ENCODE measurements at regions not wholly inside any gene's neighbourhood (a gene's known extent, or its start where the extent isn't known, plus 50 kb on each side); places are given as distances from the start of the nearest gene placed in this dataset.

GRCh38 chr12:60168441-60168840 lies 572.6 kb downstream of the SLC16A7 start:
- Histone ChIP-seq H3K9me3 (ENCODE audit: control insufficient read depth, insufficient read depth, low read length) (no peaks in the 10 kb centered on the region), H3K9ac (ENCODE audit: low read depth, low read length) (no peak overlapping the region), H3K27me3 (ENCODE audit: control insufficient read depth, insufficient read depth, low read length) (no peaks in the 10 kb centered on the region), H3K4me3 (ENCODE audit: low read depth, low read length) (no peak overlapping the region), H3K4me1 (ENCODE audit: control insufficient read depth, insufficient read depth, low read length) (no peaks in the 10 kb centered on the region), H3K27ac (ENCODE audit: low read depth, low read length) (no peak overlapping the region), H3K36me3 (ENCODE audit: control insufficient read depth, insufficient read depth, low read length) (no peaks in the 10 kb centered on the region)

- Histone ChIP-seq H3K27me3 (ENCODE audit: control insufficient read depth, insufficient read depth, low read length) (no peaks in the 10 kb centered on the region), H3K4me3 (ENCODE audit: low read depth, low read length) (no peak overlapping the region), H3K27ac (ENCODE audit: low read depth, low read length) (no peak overlapping the region), H3K9me3 (ENCODE audit: control insufficient read depth, insufficient read depth, low read length) (no peaks in the 10 kb centered on the region), H3K4me1 (ENCODE audit: control insufficient read depth, insufficient read depth, low read length) (no peaks in the 10 kb centered on the region), H3K36me3 (ENCODE audit: control insufficient read depth, insufficient read depth, low read length) (no peaks in the 10 kb centered on the region), H3K9ac (ENCODE audit: low read depth, low read length) (no peak overlapping the region)
Measured at GRCh38 chr12:60169904-60170303, 574.1 kb downstream of the SLC16A7 start.

GRCh38 chr12:60172266-60173211 lies 576.7 kb downstream of the SLC16A7 start:
- Histone ChIP-seq H3K9ac (ENCODE audit: low read depth, low read length) (no peak overlapping the region), H3K4me3 (ENCODE audit: low read depth, low read length) (no peak overlapping the region), H3K36me3 (ENCODE audit: control insufficient read depth, insufficient read depth, low read length) (no peaks in the 10 kb centered on the region), H3K27ac (ENCODE audit: low read depth, low read length) (no peak overlapping the region), H3K4me1 (ENCODE audit: control insufficient read depth, insufficient read depth, low read length) (no peaks in the 10 kb centered on the region), H3K27me3 (ENCODE audit: control insufficient read depth, insufficient read depth, low read length) (no peaks in the 10 kb centered on the region), H3K9me3 (ENCODE audit: control insufficient read depth, insufficient read depth, low read length) (no peaks in the 10 kb centered on the region)

DNA sequence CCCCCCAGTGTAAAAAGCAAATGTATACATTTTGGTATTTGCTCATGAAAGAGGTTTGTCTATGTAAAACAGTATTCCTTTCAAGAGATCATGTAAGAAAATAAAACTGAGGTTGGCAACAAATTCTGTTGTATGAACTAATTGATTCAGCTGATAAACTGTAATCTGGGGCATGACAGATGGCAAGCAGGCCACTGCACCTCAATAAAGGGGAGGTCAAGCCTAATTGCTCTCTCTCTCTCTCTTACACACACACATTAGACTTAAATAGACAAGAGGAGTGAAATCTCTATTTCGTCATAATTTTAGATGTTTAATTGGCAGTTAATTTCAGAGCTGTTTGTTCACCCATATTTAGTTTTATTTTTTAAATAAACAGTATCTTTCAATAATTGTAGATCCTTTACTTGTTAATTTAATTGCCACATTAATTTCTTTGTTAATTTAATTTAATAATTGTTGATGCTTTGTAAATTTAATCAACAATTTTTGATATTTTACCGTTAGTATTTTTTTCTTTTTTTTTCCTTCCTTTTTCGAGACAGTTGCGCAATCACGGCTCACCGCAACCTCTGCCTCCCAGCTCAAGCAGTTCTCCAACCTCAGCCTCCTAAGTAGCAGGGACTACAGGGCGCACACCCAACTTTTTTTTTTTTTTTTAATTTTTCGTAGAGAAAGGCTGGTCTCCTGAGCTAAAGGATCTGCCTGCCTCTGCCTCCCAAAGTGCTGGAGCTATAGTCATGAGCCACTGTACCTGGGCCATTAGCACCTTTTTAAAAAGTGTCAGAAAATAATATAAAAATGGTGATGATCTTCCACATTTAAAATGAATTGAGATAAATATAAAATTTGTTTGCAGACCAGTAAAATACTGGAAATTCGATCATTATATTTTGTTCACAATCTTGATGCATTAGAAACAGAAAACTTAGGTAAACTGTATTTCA lies 577.7 kb downstream of the SLC16A7 start:
- Histone ChIP-seq H3K9me3 (ENCODE audit: control insufficient read depth, insufficient read depth, low read length) (no peaks in the 10 kb centered on the region), H3K27ac (ENCODE audit: low read depth, low read length) (no peak overlapping the region), H3K9ac (ENCODE audit: low read depth, low read length) (no peak overlapping the region), H3K4me1 (ENCODE audit: control insufficient read depth, insufficient read depth, low read length) (no peaks in the 10 kb centered on the region), H3K36me3 (ENCODE audit: control insufficient read depth, insufficient read depth, low read length) (no peaks in the 10 kb centered on the region), H3K4me3 (ENCODE audit: low read depth, low read length) (no peak overlapping the region), H3K27me3 (ENCODE audit: control insufficient read depth, insufficient read depth, low read length) (no peaks in the 10 kb centered on the region)

DNA sequence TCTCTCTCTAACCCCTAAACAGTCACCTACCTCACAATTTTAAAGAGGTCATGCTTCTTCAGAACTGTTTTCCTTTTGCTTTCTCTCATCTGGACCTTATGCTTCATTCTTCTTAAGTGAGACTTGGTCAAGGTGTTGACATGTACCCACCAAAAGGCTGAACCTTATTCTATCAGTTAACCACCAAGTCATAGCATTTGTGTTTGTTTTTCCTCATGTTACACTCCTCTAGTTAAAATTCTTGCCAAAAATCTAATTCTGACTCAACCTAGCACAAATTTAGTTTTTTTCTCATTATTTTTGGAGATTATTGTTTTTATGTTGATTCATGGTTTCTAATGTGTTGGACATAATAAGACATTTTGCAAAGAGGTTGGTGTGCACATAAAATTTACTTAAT lies 578.6 kb downstream of the SLC16A7 start:
- Histone ChIP-seq H3K9ac (ENCODE audit: low read depth, low read length) (no peak overlapping the region), H3K4me1 (ENCODE audit: control insufficient read depth, insufficient read depth, low read length) (no peaks in the 10 kb centered on the region), H3K36me3 (ENCODE audit: control insufficient read depth, insufficient read depth, low read length) (no peaks in the 10 kb centered on the region), H3K9me3 (ENCODE audit: control insufficient read depth, insufficient read depth, low read length) (no peaks in the 10 kb centered on the region), H3K4me3 (ENCODE audit: low read depth, low read length) (no peak overlapping the region), H3K27ac (ENCODE audit: low read depth, low read length) (no peak overlapping the region), H3K27me3 (ENCODE audit: control insufficient read depth, insufficient read depth, low read length) (no peaks in the 10 kb centered on the region)

GRCh38 chr12:60174941-60175340 lies 579.1 kb downstream of the SLC16A7 start:
- Histone ChIP-seq H3K9me3 (ENCODE audit: control insufficient read depth, insufficient read depth, low read length) (no peaks in the 10 kb centered on the region), H3K4me1 (ENCODE audit: control insufficient read depth, insufficient read depth, low read length) (no peaks in the 10 kb centered on the region), H3K27me3 (ENCODE audit: control insufficient read depth, insufficient read depth, low read length) (no peaks in the 10 kb centered on the region), H3K9ac (ENCODE audit: low read depth, low read length) (no peak overlapping the region), H3K36me3 (ENCODE audit: control insufficient read depth, insufficient read depth, low read length) (no peaks in the 10 kb centered on the region), H3K4me3 (ENCODE audit: low read depth, low read length) (no peak overlapping the region), H3K27ac (ENCODE audit: low read depth, low read length) (no peak overlapping the region)

- no peak overlapping the region for H3K4me3 ChIP-seq (ENCODE audit: low read depth, low read length)
Measured at GRCh38 chr12:60176891-60177290, 581.1 kb downstream of the SLC16A7 start.

DNA sequence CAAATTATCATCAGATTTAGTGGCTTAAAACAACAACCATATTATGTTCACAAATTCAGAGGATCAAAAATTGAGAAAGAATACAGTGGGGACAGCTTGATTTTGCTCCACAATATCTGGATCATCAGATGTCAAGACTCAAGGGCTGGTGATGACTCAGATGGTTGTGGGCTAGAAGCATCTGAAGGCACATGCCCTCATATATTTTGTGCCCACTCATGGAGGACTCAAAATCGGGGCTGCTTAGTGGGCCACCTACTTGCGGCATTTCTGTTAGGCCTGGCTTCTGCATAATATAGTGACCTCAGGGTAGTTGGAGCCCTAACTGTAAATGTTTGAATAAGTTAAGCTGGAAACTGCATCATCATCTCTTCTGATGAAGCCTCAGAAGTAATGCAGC lies 584.5 kb downstream of the SLC16A7 start:
- Histone ChIP-seq H3K27me3 (ENCODE audit: control insufficient read depth, insufficient read depth, low read length) (no peaks in the 10 kb centered on the region), H3K4me1 (ENCODE audit: control insufficient read depth, insufficient read depth, low read length) (no peaks in the 10 kb centered on the region), H3K27ac (ENCODE audit: low read depth, low read length) (no peak overlapping the region), H3K9ac (ENCODE audit: low read depth, low read length) (no peak overlapping the region), H3K9me3 (ENCODE audit: control insufficient read depth, insufficient read depth, low read length) (no peaks in the 10 kb centered on the region), H3K36me3 (ENCODE audit: control insufficient read depth, insufficient read depth, low read length) (no peaks in the 10 kb centered on the region), H3K4me3 (ENCODE audit: low read depth, low read length) (no peak overlapping the region)

More at GRCh38 chr12:60176891-60177290, 581.1 kb downstream of the SLC16A7 start:
- no peak overlapping the region for H3K27ac ChIP-seq (ENCODE audit: low read depth, low read length)
- H3K36me3 ChIP-seq (ENCODE audit: control insufficient read depth, insufficient read depth, low read length): no peaks in the 10 kb centered on the region
- H3K9me3 ChIP-seq (ENCODE audit: control insufficient read depth, insufficient read depth, low read length): no peaks in the 10 kb centered on the region
- no peaks in the 10 kb centered on the region for H3K4me1 ChIP-seq (ENCODE audit: control insufficient read depth, insufficient read depth, low read length)
- H3K27me3 ChIP-seq (ENCODE audit: control insufficient read depth, insufficient read depth, low read length): no peaks in the 10 kb centered on the region
- no peak overlapping the region for H3K9ac ChIP-seq (ENCODE audit: low read depth, low read length)

GRCh38 chr12:60182354-60182753 lies 586.5 kb downstream of the SLC16A7 start:
- Histone ChIP-seq H3K27ac (ENCODE audit: low read depth, low read length) (no peak overlapping the region), H3K4me3 (ENCODE audit: low read depth, low read length) (no peak overlapping the region), H3K9ac (ENCODE audit: low read depth, low read length) (no peak overlapping the region), H3K27me3 (ENCODE audit: control insufficient read depth, insufficient read depth, low read length) (no peaks in the 10 kb centered on the region), H3K36me3 (ENCODE audit: control insufficient read depth, insufficient read depth, low read length) (no peaks in the 10 kb centered on the region), H3K9me3 (ENCODE audit: control insufficient read depth, insufficient read depth, low read length) (no peaks in the 10 kb centered on the region), H3K4me1 (ENCODE audit: control insufficient read depth, insufficient read depth, low read length) (no peaks in the 10 kb centered on the region)

GRCh38 chr12:60184096-60184495 lies 588.3 kb downstream of the SLC16A7 start:
- H3K4me3 ChIP-seq (ENCODE audit: low read depth, low read length): no peak overlapping the region
- no peaks in the 10 kb centered on the region for H3K4me1 ChIP-seq (ENCODE audit: control insufficient read depth, insufficient read depth, low read length)
- no peak overlapping the region for H3K9ac ChIP-seq (ENCODE audit: low read depth, low read length)
- H3K9me3 ChIP-seq (ENCODE audit: control insufficient read depth, insufficient read depth, low read length): no peaks in the 10 kb centered on the region
- H3K36me3 ChIP-seq (ENCODE audit: control insufficient read depth, insufficient read depth, low read length): no peaks in the 10 kb centered on the region
- no peaks in the 10 kb centered on the region for H3K27me3 ChIP-seq (ENCODE audit: control insufficient read depth, insufficient read depth, low read length)
- no peak overlapping the region for H3K27ac ChIP-seq (ENCODE audit: low read depth, low read length)

DNA sequence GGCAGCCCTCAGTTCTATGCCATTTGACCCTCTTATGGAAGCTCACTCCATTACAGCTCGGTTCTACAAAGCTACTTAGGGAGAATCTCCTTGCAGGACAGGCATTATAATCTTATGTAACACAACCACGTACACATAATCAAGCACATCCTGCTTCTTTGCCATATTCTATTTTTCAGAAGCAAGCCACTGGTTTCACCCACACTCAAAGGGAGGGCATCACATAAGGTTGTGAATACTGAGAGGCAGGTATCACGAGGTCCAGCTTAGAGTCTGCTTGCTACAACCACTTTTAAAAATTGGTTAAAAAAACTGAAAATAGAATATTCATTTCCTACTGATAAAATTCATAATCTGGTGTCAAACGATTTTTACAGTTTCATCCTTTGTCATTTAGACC lies 589.2 kb downstream of the SLC16A7 start:
- no peaks in the 10 kb centered on the region for H3K27me3 ChIP-seq (ENCODE audit: control insufficient read depth, insufficient read depth, low read length)
- no peaks in the 10 kb centered on the region for H3K4me1 ChIP-seq (ENCODE audit: control insufficient read depth, insufficient read depth, low read length)
- no peak overlapping the region for H3K4me3 ChIP-seq (ENCODE audit: low read depth, low read length)
- H3K9me3 ChIP-seq (ENCODE audit: control insufficient read depth, insufficient read depth, low read length): no peaks in the 10 kb centered on the region
- H3K36me3 ChIP-seq (ENCODE audit: control insufficient read depth, insufficient read depth, low read length): no peaks in the 10 kb centered on the region
- no peak overlapping the region for H3K9ac ChIP-seq (ENCODE audit: low read depth, low read length)
- no peak overlapping the region for H3K27ac ChIP-seq (ENCODE audit: low read depth, low read length)
